Stimulated activated CD8-positive, alpha-beta memory T cell treated with anti-CD3 and anti-CD28 coated beads, Interleukin-4, amount 100 ng/mL, for 48 hours (primary cell): ENCODE measurements at regions not wholly inside any gene's neighbourhood (a gene's known extent, or its start where the extent isn't known, plus 50 kb on each side); places are given as distances from the start of the nearest gene placed in this dataset.
"Not testable (repeated sequence)": the region's sequence is repeated elsewhere in the genome, so short reads cannot be mapped to it uniquely, and the experiment has no call there.

ENCODE experiments used
- DNase-seq: peaks from one replicate; pipeline ENCODE4 v3.0.0-alpha.2; 2020

DNA sequence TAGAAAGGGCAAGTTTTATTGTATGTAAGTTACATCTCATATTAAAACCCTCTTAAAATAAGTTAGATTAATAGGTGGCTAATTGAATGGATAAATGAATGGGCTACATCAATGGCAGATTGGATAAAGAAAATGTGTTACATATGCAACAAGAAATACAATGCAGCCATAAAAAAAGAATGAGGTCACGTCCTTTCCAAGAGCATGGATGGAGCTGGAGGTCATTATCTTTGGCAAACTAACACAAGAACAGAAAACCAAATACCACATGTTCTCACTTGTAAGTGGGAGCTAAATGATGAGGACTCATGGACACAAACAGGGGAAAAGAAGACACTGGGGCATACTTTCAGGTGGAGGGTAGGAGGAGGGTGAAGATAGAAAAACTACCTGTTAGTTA, 182.2 kb upstream of the GNAI1 start:
- DNase-seq, result no peak

DNA sequence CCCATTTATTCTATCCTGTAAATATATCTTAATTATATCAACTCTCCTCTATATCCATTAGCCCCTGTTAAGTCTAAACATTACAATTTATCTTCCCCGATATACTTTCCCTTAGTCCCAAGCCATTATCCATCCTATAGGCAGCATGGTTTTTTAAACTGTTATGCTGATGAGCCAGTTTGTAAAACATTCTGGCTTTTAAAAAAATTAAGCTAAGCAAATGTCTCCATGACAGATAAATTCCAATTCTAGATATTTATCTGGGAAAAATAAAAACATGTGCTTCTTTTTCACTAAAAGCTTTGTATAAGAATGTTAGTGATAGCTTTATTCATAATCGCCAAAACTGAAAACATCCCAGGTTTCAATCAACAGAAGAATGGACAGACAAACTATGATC, 183.2 kb upstream of the GNAI1 start:
- DNase-seq, result no peak

DNA sequence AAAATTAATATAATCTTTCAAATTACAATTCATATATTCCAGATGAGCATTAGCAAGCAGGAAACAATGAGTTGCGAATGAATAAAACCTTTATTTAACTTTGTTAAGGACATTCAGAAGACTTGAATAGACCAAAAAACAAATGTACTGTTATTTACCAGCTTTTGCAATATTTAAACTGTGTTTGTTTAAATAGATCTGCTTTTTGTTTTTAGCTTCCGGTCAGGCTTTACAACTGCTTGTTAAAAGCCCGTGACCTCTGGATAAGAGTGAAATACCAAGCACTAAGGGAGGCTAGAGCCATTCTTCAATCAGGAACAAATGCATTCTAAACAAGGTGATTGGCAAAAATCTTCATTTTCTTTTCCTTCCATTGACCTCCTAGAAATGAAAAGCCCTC, 184.9 kb upstream of the GNAI1 start:
- DNase-seq, result no peak

DNA sequence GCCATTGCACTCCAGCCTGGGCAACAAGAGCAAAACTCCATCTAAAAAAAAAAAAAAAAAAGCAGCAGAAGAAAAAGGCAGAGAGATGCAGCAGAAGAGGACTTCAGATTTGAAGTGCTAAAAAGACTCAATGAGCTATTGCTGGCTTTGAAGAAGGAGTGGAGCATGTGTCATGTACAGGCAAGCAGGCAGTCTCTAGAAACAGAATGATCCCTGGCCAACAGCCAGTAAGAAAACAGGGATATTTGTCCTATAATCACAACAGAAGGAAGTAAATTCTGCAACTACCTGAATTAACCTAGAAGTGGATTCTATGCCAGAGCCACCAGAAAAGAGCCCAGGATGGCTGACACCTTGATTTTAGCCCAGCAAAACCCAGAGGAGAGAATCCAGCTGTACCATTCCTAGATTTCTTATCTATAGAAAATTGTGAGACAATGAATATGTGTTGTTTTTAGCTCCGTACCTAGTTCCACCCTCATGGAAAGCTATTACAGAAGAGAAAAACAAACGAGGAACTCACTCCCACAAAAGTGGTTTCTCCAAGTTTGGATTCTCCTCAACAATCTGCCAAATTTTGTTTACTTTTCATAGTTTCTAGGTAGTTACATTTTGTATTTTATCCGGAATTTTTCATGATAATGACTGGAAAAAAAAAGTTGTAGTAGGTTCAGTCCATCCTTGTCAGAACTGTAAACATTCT, 198.2 kb upstream of the GNAI1 start:
- no peak for DNase-seq

DNA sequence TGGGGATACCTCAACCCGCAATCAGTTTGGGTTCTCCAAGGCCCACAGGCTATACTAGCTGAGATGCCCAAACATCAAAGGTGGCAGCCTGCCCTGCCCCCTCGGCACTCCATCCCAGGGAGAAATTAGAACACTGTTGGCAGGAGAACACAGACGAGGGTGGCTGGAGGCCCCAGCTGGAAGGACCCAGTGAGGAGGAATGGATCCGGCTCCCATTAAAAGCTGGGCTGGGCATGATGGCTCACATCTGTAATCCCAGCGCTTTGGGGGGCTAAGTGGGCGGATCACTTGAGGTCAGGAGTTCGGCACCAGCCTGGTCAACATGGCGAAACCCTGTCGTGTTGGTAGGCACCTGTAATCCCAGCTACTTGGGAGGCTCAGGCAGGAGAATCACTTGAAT, 199.9 kb upstream of the GNAI1 start:
- no peak for DNase-seq

DNA sequence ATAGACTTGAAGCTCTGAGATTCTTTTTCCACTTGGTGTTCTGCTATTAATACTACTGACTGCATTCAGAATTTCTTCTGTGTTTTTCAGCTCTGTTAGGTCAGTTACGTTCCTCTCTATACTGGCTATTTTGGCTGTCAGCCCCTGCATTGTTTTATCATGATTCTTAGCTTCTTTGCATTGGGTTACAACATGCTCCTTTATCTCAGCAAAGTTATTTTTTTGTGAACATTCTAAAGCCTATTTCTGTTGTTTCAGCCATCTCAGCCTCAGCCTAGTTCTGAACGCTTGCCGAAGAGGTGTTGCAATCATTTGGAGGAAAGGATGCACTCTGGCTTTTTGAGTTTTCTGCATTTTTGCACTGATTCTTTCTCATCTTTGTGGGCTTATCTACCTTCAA, 201.5 kb upstream of the GNAI1 start:
- no peak for DNase-seq

DNA sequence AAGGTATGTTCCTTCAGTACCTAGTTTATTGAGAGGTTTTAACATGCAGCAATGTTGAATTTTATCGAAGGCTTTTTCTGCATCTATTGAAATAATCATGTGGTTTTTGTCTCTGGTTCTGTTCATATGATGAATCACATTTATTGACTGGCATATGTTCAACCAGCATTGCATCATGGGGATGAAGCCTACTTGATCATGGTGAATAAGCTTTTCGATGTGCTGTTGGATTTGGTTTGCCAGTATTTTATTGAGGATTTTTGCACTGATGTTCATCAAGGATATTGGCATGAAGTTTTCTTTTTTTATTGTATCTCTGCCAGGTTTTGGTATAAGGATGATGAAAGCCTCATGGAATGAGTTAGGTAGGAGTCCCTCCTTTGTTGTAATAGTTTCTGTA, 204.0 kb upstream of the GNAI1 start:
- DNase-seq, result no peak

DNA sequence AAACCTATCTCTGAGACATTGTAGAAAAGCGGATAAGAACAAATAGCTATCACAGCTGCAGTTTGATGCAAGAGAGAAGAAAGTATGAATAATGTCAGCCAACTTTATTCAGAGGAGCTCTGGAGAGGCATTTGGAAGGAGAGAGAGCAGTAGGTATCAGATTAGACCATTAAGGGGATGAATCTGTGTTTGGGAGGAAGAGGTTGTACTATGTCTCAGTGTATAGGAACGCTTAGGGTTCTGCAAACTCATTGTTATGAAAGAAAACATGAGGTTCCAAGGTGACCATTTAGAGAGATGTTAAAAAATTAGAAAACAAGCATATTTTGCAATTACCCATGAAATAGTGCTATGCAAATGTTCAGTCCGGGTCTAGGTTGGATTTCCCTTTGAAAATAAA, 207.5 kb upstream of the GNAI1 start:
- DNase-seq, result no peak

DNA sequence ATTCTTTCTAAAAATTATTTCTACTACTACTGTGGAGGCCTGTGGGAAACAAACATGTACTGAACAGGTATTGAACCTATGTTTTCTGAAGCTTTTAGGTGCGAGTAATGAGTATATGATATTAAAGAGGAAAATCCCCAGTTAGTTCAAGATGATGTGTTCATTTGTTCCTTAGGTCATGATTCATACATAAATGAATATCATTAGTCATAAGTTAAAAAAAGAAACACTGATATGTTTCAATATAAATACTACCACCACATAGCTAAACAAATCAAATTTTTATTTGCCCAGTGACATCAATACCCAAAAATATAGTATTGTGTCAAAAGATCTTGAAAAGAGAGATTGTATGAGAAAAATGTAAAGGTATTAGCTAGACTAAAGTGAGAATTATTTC, 210.7 kb upstream of the GNAI1 start:
- DNase-seq, result no peak

DNA sequence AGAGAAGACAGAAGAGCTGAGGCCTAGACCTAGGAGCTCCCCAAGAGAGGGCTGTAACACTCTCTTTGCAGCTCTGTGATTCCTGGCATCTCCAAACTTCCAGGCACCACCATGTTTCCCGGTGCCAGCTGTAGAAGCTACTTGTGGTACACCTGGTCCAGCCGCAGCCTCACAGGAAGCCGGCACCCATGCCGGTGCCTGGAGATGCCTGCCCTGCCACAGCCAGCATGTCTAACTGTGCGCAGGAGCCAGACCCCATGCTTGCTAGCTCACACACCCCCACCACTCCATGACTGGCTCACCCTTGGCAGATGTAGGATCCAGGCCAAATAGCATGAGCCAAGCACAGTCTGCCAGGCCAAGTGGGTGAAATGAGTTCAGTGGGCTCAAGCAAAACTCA, 211.7 kb upstream of the GNAI1 start:
- no peak for DNase-seq

DNA sequence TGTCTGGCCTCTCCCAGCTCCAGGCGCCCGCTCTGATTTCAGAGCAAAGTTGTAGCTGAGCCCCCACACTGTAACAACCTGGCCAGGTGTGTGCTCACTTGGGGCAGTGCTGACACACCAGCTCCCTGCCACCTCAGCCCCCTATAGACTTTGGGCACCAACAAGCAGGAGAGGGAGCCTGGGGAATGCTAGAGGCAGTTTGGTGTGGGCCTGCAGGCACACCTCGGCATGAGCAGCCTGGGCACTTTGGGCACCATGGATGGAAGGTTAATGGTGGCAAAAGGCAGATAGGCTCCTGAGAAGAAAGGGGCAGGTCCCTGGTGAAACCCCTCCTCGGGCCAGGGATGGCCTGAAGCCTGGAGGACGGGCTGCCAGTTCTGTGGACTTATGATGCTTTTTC, 212.7 kb upstream of the GNAI1 start:
- no peak for DNase-seq

DNA sequence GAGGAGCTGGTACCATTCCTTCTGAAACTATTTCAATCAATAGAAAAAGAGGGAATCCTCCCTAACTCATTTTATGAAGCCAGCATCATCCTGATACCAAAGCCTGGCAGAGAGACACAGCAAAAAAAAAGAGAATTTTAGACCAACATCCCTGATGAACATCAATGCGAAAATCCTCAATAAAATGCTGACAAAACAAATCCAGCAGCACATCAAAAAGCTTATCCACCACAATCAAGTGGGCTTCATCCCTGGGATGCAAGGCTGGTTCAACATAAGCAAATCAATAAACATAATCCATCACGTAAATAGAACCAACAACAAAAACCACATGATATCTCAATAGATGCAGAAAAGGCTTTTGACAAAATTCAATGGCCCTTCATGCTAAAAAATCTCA, 216.0 kb upstream of the GNAI1 start:
- not testable (repeated sequence) for DNase-seq

DNA sequence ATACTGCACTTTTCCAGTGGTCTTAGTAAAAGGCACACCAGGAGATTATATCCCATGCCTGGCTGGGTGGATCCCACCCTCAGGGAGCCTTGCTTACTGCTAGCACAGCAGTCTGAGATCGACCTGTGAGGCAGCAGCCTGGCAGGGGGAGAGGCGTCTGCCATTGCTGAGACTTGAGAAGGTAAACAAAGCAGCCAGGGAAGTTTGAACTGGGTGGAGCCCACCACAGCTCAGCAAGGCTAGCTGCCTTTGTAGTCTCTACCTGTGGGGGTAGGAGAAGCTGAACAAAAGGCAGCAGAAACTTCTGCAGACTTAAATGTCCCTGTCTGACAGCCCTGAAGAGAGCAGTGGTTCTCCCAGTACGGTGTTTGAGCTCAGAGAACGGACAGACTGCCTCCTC, 219.3 kb upstream of the GNAI1 start:
- DNase-seq, result not testable (repeated sequence)

DNA sequence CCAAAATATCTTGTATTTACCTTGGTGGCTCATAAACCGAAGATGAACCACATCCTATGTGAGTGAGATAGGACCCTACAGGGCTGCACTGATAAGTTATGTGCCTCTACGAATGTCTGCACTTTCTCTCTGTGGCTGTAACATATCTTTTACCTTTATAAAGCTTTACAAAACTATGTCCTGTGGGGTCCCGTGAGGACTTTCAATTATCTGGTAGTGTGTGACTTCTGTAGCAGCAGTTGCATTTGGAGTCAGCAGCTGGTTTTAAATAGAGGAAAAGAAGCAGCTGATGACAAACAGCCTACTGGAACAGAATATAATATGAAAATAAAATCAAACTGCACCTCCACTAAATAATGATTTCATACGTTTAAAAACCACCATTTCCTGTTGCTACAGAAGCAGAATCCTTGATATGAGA, 222.4 kb upstream of the GNAI1 start:
- no peak for DNase-seq

DNA sequence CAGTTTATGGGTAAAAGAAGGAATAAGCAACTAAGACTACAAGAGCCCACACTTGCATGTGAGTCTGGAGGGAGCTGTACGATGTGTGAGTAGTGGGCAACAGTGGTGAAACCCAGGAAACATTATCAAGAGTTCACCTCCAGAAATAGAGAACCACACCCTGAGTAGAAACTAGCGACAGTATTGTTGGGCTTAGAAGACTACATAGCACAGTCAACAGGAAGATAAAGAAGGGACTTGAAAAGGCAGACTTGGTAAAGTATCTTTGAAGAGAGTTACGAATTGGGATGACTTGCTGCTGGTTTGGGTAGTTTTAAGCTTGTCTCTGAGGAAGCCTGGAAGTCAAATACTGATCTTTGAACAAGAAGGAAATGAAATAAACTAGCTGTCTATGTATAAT, 223.2 kb upstream of the GNAI1 start:
- DNase-seq, result no peak

DNA sequence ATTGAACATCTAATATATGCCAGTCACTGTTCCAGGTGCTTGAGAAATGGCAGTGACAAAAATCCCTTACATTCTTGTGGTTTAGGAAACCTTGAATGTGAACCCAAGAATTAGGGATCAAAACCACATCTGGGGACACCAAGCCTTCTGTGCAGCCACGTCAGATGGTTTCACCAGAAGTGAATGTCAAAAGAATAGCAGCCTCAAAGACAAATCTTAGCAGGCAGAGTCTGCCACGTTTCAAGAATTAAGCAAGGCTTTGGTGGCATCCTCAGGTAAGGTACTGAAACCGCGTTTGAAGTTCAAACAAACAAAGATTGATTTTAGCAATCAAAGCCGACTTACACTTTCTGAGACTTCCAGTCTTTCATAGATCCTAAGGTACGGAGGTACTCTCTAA, 225.5 kb upstream of the GNAI1 start:
- no peak for DNase-seq

DNA sequence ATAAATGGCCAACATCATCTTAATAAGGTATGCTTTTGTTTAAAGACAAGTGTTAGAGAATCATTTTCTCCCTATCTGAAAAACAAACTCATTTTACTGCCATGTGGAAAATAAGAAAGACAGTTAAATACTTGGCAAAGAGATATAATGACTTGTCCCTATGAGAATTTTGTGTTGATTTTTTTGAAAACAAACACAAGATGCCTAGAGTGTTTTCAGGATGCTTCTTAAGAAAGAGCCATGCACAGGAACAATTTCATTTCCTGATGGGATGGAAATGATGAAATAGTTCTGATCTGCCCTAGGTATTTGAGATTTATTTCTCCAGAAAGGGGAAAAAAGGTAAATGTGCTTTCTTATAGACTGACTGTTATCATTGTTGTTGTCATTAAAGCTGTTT, 237.5 kb upstream of the GNAI1 start:
- DNase-seq, result no peak

DNA sequence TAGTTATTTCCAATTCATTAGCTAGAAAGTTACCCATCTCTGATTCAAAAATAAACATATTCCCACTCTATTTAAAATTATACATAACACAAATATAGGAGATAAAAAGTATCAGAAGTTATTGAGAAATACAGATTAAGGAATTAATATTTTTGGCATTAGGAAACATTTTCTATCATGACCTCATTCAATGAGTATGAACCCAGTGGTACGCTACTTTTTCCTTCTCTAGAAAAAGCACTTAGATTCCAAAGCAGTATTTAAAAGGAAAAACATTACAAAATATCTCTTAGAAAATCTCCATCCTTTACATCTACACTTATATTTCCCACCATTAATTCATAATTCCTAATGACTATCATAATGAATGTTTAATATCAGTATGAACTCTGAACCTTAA, 240.6 kb upstream of the GNAI1 start:
- no peak for DNase-seq

DNA sequence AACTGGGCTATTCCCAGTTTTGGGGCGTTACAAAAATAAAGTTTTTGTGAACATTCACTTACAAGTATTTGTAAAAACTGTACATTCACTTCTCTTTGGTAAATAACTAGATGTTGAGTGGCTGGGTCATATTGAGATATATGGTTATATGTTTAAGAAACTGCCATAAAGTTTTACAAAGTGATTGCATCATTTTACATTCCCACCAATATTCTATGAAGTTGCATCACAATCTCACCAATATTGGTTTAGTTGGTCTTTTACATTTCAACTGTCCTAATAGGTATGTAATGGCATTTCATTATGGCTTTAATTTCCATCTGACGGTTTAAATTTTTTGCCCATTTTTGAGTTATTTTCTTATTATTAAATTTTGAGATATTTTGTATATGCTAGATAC, 251.7 kb upstream of the GNAI1 start:
- no peak for DNase-seq

DNA sequence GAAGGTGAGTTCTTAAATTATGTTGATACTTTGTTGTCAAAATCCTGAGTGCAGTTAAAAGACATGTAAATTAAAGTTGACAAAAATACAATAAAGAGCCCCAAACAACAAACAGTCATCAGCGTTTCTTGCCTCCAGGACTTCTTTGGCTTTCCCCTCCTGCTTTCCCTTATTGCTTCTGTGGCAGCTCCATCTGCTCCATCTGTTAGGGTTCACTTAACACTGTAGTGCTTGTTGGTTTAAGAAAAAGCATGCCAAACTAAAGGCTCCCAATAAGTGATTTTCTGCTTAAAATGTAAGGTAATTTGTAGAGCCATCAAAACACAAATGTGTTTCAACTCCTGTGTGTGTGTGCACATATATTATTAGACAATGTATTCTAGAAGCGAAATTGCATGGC, 254.3 kb upstream of the GNAI1 start:
- DNase-seq, result no peak

DNA sequence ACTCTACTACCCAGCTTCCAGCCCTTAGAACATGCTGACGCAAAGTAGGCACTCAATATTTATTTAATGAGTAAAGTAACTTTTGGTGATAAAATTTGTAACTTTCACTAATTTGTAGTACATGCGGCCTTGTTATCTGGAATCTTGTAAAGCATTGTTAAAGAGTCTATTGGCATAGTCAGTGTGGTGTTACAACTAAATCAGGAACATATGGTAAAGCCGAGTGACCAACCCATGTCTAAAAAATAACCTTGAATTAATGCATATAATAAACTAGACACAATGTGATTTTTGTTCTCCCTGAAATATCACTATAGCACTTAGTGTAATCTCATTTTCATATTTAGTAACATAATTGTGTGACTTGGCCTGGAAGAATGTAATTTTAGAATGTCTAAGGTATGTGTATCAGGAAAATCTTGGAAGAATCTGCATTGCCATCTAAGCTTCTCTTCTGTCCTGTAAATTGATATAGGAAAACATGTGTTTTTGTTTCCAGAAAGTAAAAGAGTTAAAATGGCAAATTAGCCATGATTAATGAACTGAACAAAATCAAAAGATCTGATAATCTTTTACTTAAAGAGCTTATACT, 256.7 kb upstream of the GNAI1 start:
- DNase-seq, result no peak

DNA sequence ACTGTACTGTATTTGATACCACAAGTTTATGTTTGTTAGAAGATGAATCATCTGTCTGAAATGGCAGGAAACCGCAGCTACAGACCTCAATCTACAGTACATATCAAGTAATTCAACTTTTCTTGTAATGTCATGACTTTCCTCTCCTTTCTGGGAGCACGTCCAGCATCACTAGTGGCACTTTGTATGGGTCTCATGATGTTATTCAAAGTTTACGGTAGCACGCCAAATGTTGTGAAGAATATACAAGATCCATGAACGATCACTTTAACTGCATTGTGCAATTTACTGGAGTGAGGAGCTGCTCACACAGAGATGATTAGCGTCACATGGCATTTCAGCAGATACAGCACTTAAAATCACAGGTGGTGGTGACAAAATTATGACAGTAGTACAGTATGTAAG, 257.8 kb upstream of the GNAI1 start:
- DNase-seq, result no peak

DNA sequence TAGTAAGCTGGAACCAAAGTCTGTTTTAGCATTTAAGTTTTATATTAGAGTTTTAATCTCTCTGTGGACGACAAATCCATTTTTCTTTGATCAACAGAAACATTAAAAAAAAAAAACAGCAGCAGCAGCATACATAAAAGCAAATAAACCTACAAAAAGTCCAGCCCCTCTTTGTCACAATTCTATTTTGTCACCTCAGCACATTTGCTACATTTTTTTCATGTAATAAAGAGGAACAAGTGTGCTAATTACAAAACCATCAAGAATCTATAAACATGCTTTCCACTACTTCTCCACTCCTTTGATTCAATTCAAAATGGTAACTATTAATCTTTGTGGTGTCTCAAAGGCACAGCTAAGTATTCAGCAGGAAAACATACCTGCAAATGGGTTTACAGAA, 259.8 kb upstream of the GNAI1 start:
- no peak for DNase-seq

DNA sequence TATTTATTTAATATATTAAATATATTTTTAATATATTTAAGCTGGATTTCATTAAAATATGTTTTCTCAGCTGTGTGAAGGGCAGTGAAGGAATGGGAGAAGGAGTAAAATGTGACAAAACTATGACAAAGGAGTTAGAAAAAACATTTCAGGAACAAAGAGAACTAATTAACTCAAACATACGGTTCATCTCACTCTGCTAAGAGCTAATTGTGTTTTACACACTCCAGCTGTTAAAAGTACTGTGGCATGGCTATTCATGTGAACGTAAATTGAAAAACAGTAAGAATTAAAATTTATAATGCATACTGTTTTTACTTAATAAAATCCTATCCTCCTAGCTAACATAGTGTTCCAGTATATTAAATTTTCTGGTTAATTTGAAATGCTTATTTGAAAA, 262.5 kb upstream of the GNAI1 start:
- DNase-seq, result no peak

DNA sequence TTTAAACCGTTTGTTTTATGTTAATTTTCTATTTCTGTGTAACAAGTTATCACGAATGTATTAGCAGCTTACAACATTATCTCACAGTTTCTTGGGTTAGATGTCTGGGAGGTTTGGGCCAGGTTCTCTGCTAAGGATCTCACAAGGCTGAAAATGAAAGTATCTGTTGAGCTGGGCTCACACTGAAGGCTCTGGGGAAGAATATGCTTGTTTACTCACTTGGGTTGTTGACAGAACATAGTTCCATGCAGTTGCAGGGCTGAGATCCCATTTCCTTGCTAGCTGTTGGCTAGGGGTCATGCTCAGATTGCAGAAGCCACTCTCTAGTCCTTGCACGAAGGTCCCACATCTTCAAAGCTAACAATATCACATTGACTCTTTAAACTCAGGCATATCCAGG, 266.6 kb upstream of the GNAI1 start:
- DNase-seq, result no peak
